Thyroid gland (tissue), 4 donors: ENCODE measurements at regions not wholly inside any gene's neighbourhood (a gene's known extent, or its start where the extent isn't known, plus 50 kb on each side); places are given as distances from the start of the nearest gene placed in this dataset.

Source experiments
- POLR2A ChIP-seq, 2 donors: fragments of 450-650 bp; IDR thresholded peaks; one replicate each; pipeline ENCODE4 v1.6.1; 2017; ENCODE audit warnings: antibody characterized with exemption in 2 of 2, mild to moderate bottlenecking in 2 of 2, moderate library complexity in 1 of 2
- TF ChIP-seq, protein P1 (sequence below), 6 experiments: fragments of 200-600 bp in 3 of 6; fragments of 450-650 bp in 3 of 6; sonication (generic) in 3 of 6; IDR thresholded peaks; one replicate each; pipeline ENCODE4 v1.5.1; 2016 to 2019; ENCODE audit warnings: antibody characterized with exemption in 6 of 6, mild to moderate bottlenecking in 2 of 6, inconsistent platforms in 1 of 6, moderate library complexity in 1 of 6

DNA sequence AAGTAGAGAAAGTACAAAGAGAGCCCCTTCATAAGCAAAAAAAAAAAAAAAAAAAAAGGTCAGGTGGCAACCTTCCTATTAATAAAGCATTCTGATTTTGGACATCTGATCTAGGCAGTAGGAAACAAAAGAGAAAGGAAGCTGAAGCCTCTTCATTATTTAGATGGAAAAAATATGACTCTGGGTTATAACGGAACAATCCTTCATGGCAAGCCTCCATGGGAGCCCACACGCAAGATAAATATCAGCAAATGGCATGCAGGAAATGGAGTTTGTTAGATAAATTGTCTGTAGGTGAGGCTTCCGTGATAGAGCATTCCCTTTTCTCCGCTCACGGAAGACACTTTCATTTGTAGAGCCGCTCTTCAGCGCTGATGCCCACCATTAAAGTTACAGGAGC is 381.0 kb downstream of the TTLL7 start:
- TF ChIP-seq, protein P1, sequence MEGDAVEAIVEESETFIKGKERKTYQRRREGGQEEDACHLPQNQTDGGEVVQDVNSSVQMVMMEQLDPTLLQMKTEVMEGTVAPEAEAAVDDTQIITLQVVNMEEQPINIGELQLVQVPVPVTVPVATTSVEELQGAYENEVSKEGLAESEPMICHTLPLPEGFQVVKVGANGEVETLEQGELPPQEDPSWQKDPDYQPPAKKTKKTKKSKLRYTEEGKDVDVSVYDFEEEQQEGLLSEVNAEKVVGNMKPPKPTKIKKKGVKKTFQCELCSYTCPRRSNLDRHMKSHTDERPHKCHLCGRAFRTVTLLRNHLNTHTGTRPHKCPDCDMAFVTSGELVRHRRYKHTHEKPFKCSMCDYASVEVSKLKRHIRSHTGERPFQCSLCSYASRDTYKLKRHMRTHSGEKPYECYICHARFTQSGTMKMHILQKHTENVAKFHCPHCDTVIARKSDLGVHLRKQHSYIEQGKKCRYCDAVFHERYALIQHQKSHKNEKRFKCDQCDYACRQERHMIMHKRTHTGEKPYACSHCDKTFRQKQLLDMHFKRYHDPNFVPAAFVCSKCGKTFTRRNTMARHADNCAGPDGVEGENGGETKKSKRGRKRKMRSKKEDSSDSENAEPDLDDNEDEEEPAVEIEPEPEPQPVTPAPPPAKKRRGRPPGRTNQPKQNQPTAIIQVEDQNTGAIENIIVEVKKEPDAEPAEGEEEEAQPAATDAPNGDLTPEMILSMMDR (IDR thresholded peaks at IDR 0.05), result no peak
- TF ChIP-seq POLR2A (IDR thresholded peaks at IDR 0.05), result no peak
